GM18873 (cell line): ENCODE measurements at regions not wholly inside any gene's neighbourhood (a gene's known extent, or its start where the extent isn't known, plus 50 kb on each side); places are given as distances from the start of the nearest gene placed in this dataset.

ENCODE experiments used
- ATAC-seq: cut with Tn5 transposase; IDR thresholded peaks from one replicate; pipeline ENCODE4 v1.9.1; 2021; ENCODE audit warnings: mild to moderate bottlenecking, moderate library complexity, moderate number of reproducible peaks; ENCODE audit not compliant: unreplicated experiment, low FRiP score

DNA sequence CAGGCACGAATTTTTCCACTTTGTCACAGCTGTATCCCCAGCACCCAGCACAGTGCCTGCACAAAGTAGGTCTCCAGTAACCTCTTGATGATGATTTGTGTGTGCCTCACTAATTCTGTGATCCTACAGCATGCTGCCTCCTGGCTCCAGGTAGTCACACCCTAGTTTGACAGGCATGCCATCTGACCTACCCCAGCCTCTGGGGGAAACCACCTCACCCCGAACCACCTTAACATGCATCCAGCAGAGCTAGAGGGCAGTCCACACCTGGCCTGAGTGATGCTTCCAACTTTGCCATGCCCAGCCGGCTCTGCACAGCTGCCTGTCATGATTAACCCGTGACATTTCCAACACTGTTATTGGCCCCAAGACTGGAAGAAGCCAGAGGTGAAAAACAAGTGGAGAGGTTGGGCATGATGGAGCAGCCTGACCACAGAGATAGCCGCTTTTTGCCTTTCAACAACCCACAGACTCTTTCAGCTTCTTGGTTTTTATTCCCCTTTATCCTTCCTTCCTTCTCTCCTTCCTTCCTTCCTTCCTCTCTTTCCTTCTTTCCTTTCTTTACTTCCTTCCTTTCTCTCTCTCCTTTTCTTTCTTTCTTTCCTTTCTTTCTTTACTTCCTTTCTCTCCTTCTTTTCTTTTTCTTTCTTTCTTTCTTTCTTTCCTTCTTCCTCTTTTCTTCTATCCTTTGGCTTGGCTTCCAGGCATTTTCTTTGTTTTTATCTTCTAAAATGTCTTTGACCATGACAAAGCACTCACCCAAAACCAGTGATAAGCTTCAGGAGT, 294.4 kb upstream of the SIX2 start:
- no peak for ATAC-seq

DNA sequence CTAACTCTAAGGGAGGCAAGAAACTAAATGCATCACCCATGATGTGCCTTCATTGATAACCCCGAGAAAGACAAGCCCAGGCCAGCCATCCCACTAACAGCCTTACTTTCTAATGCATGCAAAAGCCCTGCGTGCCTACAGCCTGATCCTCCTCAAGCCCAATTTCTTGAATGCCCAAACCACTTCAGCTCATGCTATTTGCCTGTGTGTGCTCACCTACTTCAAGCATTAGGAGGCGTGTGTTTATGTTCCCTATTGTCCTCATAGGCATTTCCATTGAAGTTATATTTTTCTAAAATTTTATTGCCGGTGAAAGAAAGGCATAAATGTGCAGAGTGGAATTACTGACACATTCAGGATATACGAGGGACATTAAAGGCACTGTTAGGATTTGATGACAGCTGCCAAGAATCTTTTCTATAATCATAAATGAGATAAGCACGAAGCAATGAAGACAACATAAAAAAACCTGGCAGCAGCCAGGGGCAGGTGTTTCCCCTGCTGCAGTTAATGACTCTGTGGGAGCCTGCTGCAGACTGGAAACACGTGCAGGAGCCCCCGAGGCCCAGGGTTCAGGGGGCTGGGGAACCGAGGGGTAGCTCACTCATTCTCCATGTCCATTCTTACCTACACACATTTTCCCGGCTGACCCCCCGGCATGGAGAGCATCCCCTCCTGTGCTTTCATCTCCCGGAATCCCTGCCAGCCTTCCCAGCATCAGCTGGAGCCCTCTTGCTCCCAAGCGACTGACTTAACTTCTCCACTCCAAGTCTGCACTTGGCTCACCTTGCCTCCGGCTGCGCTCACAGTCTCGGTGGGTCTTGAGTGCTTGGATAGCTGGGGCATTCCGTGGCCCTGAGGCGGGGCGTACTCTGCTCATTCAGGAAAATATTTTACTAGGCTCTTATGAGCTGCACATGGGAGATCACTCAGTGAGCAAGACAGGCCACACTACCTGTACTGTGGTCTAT, 292.3 kb upstream of the SIX2 start:
- no peak for ATAC-seq

DNA sequence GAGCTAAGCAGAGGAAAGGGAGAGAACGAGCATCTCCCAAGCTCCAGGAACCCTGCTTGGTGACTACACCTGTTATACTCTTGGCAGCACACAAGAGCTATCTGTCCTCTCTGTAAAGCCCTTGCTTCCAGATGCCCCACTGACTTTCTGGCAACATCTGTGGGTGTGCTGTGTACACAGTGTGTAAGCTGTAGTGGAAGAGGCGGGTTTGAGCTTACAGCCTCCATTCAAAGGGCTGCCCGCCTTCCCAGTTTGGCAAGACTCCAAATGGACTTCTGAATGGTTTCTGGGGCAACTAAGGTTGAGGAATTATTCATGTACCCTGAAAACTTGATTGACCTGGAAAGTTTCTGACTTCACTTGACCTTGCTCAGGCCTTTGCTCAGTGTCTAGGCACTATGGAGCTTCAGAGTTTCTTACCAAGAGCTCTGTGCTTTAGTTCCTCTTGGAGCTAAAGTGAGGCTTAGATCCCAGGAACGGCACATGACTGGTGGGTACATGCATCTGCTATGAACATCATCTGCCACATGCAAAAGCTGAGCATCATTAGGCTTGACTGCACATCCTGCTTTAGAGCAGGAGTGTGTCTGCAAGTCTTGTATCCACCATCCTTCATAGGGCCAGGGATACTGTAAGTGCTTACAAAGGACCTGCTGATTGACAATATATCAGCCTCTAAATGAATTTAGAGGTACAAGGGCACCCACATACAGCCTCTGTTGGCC, 290.9 kb upstream of the SIX2 start:
- no peak for ATAC-seq

DNA sequence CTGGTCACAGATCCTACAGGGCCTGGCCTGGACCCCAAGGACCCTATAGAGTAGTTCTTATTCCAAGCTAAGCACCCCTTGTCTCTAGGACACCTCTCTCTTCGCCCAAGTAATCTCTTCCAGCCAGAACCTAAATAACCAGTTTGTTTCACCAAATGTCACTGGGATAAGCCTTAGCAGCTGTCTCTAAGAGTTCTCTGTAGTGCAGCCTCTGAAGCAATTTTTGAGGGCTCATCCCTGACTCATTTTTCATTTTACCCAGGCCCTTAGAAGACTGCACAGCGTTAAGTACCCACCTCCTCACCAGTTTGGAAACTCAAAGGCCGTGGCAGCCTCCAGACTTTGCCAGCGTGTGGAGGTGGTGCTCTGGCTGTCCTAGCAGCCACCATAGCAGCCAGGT, 290.1 kb upstream of the SIX2 start:
- ATAC-seq: no peak

DNA sequence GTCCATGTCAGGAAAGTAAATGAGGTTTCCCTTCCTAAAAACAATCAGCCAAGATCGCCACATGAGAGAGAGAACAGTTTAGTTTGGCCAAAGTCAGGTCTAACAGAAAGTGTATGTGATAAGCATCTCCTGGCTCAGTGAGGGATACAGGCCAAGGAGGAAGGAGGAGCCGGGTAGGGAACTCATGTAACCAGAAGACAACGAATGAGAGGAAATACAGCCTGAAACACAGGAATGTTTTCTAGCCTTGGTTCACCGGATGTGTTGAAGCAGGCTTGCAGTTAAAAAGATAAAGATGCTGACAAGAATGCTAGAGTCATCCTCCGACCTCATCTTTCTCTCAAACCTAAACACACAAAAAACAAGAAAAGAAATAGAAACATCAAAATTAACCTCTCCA, 283.9 kb upstream of the SIX2 start:
- no peak for ATAC-seq

DNA sequence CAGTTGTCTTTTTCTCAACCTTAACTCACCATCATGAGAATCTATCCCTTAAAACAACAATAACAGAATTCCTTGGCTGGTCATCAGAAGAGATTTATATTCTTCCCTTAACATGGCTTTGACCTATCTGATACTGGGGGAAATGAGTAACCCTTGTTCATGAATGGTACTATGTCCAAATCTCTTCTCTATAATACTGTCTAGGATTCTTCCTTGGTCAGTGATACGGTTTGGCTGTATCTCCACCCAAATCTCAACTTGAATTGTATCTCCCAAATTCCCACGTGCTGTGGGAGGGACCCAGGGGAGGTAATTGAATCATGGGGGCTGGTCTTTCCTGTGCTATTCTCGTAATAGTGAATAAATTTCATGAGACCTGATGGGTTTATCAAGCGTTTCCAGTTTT, 282.0 kb upstream of the SIX2 start:
- ATAC-seq: no peak

DNA sequence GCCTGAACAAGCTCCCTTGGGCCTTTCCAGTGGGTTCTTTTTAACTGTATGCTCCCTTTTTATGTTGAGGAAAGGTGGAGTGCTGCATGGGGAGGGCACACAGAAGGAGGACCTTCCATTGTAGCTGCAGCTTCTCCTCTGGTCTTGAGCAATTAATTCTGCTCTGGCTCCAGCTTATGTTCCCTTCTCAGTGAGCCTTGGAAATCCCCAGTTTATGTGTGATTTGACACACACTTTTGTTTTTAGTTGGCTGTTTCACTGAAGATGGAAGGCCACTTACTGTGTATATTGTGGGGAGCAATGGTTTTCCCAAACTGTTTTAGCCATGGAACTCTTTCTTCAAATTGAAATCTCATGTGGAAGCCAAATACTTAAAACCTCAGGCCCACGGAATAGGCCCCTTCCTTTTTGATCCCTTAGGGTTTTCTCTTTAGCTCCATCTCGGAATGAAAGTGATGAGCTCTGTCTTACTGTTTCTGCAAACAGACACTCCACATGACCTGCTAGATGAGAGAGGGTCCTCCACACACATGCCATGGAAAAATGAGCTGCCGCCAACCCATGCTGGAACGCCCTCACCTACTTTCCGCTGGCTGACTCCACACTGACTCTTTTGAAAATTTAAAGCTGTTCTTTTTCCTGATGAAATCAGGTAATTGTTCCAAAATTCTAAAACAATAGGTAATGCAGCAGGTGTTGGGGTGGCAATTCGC, 280.9 kb upstream of the SIX2 start:
- peak; percentile 44 for ATAC-seq

DNA sequence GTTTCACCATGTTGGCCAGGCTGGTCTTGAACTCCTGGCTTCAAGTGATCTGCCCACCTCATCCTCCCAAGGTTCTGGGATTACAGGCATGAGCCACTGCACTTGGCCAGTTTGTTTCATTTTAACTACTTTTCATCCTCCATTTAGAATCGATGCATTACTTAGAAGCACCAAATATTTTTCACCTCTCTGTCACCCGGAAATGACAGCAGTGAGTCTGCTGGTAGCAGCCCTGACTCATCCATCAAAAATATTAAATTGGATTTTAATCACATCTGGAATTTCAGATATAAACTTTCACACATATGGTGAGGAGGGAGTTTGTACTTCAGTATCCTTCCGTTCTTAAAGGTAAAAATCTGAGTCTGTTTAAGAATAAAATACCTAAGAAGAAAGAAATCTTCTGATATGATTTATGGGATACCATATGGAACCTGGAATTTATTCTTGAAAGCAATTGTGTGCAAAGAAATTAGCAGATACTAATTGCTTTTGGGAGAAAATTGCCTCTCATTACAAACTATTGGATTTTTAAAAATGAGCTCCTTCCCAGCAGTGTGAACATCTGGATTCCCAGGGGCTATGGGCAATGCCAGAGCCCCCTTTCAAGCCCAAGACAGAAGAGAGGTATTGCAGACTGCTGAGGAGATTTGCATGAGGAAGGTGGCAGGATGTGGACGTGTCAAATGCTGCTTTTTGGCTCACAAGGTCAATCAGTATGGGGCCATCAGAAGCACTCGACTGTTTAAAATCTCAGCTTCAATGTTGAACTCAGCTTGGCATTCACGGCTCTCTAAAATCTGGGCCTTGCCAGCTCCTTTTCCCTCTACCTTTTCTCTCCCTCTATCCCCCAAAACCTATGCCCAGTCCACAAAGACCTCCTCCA, 279.5 kb upstream of the SIX2 start:
- ATAC-seq: no peak

DNA sequence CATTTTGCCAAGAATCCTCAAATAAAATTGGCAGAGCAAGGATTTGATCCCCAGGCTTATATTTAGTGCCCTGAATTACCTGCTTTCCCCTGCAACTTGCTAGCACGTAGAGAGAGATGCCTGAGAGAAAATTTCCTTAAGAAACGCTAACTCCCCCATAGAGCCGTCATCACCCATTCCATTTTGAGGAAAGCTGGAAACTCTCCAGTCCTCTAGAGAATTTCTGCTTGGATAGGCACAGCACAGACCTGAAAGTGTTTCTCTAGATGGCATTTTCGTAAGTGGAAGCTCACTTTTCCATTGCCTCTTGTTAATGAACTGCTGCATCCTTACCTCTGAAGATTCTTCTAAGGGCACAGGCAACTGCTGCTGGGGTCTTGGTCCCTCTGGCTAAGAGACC, 277.8 kb upstream of the SIX2 start:
- ATAC-seq: no peak

DNA sequence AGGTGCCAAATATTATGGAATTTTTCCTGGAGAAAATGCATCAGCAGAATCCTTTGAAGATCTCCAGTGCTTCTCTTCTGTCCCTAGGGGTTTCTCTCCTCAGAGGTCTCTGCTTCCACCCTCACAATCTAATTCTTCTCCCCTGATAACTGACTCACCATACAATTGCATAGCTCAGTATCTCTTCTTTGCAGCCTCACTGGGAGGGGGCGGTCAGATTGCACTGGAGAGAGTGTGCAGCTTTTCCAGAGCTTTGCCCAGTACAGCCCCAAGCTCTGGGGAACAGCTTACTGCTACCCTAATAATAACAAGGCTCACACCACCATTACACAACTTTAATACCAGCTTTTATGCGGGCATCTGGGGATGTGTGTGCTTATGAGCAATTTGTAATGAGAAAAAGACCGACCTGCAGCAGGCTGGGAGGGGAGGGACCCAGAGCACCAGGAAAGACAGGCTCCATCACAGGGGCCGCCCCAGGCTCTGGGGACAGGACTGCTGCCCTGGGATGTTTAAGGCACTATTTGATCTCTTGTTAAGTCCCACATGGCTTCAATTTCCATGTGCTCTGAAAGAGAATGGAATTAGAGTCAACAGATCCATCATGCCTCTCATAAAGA, 276.6 kb upstream of the SIX2 start:
- ATAC-seq: no peak

DNA sequence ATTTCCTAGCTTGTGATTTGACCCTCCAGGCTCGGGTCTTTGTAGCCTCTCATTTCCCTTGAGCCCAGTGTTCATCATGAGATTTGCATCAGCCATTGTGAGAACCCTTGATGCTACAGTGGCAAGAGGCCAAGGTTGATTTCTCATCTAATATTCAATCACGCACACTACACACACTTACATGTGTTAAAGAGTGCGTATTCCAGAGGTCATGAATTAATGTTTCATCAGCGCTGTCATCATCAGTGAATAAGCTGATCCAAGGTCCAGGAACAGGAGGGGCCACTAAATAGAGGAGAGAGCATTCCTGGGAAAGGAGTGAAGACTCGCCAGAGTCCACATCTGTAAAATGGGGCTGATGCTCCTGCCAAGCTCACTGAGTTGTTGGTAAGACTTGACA, 276.1 kb upstream of the SIX2 start:
- ATAC-seq: no peak

DNA sequence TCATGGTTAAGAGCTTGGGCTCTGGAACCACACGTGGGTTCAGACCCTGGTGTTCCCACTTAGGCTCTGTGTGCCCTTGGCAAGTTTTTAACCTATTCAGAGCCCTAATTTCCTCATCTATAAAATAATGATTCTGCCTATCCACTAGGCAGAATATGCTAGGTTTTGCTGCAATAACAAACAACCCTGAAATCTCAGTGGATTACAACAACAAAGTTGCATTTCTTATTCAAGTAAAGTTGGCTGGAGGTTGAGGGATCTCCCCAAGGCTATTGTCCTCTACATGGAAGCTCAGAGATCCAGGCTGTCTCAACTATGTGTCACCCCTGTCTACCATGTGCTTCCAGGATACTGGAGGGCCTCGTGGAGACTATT, 275.4 kb upstream of the SIX2 start:
- no peak for ATAC-seq

DNA sequence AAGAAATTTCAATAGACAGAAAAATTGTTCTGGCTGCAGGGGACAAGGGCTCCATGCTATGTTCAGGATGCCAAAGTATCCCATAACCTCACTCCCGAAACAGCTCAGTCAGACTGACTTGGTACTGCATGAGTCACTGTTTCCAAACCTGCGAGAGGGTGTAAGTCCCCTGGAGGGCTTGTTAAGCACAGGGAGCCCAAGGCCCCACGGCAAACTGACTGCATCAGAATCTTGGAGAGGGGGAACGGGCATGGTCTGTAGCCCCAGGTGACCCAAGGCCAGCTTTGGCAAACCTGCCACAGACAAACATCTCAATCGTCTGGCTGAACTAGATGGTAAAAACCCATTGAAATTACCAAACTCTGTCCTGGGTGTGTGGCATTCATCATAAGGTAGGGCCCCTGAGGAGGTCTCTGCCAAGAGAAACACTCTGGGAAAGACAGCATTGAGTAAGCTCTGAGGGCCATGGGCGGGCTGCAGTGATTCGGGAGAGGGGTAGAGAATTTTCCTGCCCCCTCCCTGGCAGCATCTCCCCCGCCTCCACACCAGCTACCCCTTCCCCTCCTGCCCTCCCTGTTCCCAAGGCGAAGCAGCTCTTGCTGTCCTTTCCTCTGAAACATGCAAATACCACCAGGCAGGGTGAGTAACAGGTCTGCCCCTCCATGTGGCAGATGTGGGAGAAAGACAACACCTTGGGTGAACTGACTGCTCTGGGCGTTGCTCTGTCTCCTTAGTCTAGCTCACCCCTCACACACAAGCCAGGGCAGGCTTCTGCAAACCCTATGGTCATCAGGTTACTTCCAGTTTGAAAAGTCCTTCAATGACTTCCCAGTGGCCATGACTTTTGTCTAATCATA, 274.7 kb upstream of the SIX2 start:
- ATAC-seq: no peak

DNA sequence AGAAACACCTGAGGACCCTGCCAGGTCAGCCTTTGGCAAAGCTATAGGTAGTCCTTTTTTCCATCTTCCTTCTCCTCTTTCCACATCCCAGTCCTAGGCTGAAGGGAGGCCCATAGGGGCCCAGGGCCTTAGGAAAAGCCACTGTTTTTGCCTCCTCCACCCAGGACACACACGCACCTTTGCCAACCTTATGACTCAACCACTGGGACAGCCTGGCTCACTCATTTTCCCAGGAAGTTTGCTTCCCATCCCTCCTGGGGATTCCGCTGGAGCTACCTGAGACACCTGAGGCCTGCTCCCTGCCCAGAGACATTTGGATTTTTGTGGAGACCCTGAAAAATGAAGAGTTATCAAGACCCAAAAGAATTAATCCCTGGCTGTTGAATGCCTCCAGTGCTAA, 273.4 kb upstream of the SIX2 start:
- no peak for ATAC-seq

DNA sequence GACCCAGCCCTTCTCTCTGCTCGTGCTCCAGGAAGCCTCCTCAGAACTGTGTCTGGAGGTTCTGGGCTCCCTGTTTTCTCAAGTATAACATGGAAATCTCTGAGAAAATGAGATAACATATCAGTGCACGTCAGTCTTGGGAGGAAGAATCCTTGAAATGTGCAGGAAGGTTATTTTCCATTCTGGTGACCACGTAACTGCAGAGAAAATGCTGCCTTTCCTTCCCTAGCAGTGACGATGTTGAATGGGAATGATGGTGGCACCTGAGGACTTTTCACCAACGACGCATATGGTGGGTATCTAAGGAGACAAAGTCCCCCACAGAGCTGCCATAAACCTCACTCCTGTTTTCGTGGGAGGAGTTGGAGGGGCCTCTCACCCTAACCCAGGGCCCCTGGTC, 272.1 kb upstream of the SIX2 start:
- no peak for ATAC-seq

DNA sequence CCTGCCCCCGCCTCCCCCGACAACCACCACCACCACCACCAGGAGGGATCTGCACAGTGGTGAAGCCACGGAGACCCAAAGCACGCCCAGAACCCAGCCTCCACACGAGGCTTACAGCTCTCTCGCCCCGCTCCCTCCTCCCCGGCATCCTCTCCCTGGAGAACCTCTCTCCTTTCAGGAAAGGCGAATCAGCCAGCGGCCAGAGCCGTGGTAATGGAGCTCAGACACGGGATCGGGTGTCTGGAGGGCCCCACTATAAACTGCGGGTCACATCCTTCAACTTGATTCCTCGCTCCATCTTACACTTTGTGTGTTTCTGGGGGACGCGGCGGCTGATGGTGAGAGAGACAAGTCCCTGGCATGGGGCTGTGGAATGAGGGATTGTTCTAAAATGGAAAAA, 271.5 kb upstream of the SIX2 start:
- no peak for ATAC-seq

DNA sequence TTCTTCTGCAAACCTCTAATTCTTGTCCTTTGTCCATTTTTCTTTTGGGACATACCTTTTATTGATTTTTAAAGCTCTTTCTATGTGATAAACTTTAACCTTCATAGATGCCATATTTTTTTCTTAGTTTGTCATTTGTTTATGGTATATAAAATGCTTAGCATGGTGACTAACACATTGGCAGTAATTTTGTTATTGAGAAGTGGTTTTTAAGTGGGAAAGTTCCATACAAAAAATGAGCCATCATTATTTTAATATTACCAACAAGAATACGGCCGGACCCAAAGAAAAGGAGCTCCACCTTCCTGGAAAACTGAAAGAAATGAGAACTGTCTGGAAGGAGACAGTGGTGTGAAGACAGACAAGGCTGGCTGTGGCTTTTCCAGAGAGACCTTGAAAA, 270.1 kb upstream of the SIX2 start:
- no peak for ATAC-seq
